Erythroblast (primary cell): ENCODE measurements at regions not wholly inside any gene's neighbourhood (a gene's known extent, or its start where the extent isn't known, plus 50 kb on each side); places are given as distances from the start of the nearest gene placed in this dataset.

Source experiments
- GATA1 ChIP-seq: IDR thresholded peaks from 2 replicates; pipeline ENCODE4 v1.6.1; 2011; ENCODE audit warnings: low read depth, mild to moderate bottlenecking, control low read depth, low read length, moderate library complexity
- POLR2A ChIP-seq: IDR thresholded peaks from 2 replicates; pipeline ENCODE4 v1.6.1; 2011; ENCODE audit warnings: mild to moderate bottlenecking, low read length

DNA sequence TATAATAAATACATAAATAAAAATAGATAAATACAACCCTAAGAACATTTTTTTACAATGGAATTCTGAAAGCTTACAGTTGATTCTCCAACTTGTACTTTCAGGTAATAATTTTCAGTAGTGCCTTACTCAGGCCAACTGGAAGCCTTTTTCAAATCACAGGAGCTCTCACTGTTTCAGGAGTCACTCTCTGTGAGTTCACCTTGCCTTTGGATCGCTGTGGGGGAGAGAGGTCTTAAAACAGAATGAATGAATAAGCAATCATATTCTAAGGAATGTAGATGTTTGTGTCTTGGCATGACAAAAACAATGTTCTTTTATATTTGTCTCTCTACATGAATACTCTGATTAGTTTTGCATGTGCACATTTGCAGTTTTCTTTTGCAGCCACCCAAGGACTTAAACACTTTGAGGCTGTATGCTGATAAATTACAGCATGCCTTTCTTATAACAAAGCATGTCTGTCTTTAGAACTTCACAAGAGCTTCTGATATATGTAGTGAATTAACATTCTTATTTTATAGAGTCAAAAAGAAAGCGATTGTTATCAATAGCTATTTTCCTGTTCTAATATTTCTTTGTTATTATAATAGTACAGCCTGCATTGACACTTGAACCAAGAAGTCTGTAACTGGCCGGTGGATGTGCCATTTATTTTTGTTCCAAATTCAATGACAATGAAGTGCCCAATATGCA, 1111.5 kb upstream of the ATXN8OS start:
- TF ChIP-seq POLR2A (no peak), GATA1 (no peak)
